ENCODE measurements at regions not wholly inside any gene's neighbourhood (a gene's known extent, or its start where the extent isn't known, plus 50 kb on each side); places are given as distances from the start of the nearest gene placed in this dataset.

DNA sequence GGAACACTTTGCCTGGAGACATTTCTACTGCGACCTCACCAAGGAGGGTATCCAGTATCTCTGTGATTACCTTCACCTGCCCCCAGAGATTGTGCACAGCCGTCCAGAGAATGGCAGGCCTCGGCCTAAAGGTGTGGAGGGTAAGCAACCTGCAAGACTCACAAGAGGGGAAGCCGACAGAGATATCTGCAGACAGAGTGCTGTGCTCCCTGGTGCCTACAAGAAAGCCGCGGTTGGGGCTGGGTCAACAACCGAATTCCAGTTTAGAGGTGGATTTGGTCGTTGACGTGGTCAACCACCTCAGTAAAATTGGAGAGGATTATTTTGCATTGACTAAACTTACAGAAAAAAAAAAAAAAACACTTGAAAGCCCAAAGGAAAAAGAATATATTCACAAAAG, 107.8 kb upstream of the ISL1 start:
- TF ChIP-seq, protein P1, sequence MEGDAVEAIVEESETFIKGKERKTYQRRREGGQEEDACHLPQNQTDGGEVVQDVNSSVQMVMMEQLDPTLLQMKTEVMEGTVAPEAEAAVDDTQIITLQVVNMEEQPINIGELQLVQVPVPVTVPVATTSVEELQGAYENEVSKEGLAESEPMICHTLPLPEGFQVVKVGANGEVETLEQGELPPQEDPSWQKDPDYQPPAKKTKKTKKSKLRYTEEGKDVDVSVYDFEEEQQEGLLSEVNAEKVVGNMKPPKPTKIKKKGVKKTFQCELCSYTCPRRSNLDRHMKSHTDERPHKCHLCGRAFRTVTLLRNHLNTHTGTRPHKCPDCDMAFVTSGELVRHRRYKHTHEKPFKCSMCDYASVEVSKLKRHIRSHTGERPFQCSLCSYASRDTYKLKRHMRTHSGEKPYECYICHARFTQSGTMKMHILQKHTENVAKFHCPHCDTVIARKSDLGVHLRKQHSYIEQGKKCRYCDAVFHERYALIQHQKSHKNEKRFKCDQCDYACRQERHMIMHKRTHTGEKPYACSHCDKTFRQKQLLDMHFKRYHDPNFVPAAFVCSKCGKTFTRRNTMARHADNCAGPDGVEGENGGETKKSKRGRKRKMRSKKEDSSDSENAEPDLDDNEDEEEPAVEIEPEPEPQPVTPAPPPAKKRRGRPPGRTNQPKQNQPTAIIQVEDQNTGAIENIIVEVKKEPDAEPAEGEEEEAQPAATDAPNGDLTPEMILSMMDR (IDR thresholded peaks at IDR 0.05; ENCODE audit: insufficient read depth, low read length, poor library complexity, severe bottlenecking): no peak
- TF ChIP-seq EZH2phosphoT487 (conservative IDR thresholded peaks at IDR 0.05; ENCODE audit: low read length): no peak
